ENCODE measurements at regions not wholly inside any gene's neighbourhood (a gene's known extent, or its start where the extent isn't known, plus 50 kb on each side); places are given as distances from the start of the nearest gene placed in this dataset.

DNA sequence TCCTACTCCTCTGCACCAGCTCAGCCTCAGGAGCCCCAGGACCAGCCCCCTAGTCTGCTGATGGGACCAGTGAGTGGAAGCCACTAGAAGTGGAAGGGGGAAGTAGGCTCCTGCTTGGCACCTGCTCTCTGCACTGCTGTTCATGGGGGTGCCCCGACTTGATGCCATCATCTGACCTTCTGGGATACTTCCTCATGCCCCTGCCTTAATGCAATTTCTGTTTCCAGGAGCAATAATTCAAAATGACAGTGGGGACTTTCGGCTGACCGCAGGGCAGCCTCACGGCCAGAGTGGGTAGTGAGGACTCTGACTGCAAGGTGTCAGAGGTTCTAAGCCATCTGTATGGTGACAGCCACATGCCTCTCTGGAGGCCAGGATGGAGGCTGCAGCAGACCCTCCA is 196.4 kb upstream of the WSCD1 start:
- no peak overlapping the region for H3K4me3 ChIP-seq (ENCODE audit: low read depth, low read length)
- TF ChIP-seq, protein P1, sequence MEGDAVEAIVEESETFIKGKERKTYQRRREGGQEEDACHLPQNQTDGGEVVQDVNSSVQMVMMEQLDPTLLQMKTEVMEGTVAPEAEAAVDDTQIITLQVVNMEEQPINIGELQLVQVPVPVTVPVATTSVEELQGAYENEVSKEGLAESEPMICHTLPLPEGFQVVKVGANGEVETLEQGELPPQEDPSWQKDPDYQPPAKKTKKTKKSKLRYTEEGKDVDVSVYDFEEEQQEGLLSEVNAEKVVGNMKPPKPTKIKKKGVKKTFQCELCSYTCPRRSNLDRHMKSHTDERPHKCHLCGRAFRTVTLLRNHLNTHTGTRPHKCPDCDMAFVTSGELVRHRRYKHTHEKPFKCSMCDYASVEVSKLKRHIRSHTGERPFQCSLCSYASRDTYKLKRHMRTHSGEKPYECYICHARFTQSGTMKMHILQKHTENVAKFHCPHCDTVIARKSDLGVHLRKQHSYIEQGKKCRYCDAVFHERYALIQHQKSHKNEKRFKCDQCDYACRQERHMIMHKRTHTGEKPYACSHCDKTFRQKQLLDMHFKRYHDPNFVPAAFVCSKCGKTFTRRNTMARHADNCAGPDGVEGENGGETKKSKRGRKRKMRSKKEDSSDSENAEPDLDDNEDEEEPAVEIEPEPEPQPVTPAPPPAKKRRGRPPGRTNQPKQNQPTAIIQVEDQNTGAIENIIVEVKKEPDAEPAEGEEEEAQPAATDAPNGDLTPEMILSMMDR (conservative IDR thresholded peaks at IDR 0.05; ENCODE audit: low read depth, low read length): no peak
- DNase-seq (ENCODE audit: low read depth): no peak

DNA sequence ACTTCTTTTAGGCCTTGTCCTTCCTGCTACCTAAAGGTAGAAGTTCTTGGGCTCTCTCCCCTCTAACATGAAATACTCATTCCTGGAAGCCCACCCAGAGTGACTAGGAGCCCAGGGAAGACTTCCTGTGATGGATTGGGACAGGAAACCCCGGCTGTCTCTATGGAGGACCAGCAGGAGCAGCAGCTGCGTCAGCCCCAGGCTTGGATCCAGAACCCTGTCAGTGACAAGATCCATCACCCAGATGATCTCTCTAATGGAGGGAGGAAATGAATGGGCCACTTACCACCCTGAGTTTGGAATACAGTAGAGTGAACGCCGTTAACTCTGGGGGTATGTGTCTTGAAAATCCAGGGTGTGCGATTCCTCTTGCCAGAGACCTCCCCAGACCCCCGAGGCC is 195.7 kb upstream of the WSCD1 start:
- TF ChIP-seq, protein P1 (conservative IDR thresholded peaks at IDR 0.05; ENCODE audit: low read depth, low read length): no peak
- H3K4me3 ChIP-seq (ENCODE audit: low read depth, low read length): no peak overlapping the region
- DNase-seq (ENCODE audit: low read depth): no peak

DNA sequence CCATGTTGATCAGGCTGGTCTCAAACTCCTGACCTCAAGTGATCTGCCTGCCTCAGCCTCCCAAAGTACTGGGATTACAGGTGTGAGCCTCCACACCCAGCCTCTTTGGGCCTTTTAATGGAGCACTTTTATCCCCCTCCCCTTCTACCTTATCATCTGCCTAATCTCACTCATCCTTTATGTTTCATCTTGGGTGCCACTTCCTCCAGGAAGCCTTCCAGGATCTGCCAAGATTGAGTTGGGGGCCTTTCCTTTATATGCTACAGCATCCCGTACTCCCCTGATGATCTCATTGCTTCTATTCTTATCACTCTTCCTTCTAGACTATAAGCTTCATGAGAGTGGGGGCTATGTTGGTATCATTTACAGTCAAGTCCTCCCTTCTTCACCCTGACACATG is 192.8 kb upstream of the WSCD1 start:
- no peak overlapping the region for H3K4me3 ChIP-seq (ENCODE audit: low read depth, low read length)
- no peak for DNase-seq (ENCODE audit: low read depth)
- TF ChIP-seq, protein P1 (conservative IDR thresholded peaks at IDR 0.05; ENCODE audit: low read depth, low read length): no peak

DNA sequence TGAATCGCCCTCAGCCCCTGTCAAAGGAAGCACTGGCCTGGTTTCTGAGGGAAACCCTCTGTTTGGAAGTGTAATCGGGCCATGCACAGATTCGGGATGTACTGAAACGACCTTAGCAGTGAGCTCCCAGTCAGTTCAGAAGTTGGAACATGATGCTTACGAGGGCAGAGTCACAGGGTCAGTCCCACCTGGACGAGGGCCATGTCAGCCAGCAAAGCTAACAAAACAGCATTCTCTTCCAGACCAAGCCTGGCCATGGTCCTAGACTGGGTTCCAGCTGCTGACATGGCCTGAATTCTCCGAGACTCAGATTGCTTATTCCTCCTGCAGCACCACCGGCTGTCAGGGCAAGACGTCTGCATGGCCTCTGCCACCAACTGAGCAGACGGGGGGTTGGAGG is 192.2 kb upstream of the WSCD1 start:
- no peak overlapping the region for H3K4me3 ChIP-seq (ENCODE audit: low read depth, low read length)
- DNase-seq (ENCODE audit: low read depth): peak; percentile 5
- TF ChIP-seq, protein P1 (conservative IDR thresholded peaks at IDR 0.05; ENCODE audit: low read depth, low read length): no peak

DNA sequence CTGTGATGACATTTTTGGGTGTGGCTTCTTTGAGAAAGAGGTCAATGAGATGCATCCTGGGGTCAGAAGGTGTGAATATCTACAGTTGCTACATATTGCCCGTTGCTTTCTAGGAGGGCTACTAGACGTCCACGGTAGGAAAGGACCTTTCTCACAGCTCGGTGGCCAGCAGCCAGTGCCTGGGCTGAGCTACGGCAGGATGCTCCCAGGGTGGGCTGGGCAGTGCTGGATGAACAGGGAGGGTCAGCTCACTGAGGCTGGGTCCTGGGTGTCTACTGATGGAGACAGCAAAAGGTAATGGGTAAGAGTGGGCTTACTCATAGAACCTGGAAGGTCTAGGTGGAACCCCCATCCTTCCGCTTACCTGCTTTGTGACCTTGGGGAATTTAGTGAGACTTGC is 188.3 kb upstream of the WSCD1 start:
- H3K4me3 ChIP-seq (ENCODE audit: low read depth, low read length): no peak overlapping the region
- no peak for DNase-seq (ENCODE audit: low read depth)
- TF ChIP-seq, protein P1 (conservative IDR thresholded peaks at IDR 0.05; ENCODE audit: low read depth, low read length): no peak

DNA sequence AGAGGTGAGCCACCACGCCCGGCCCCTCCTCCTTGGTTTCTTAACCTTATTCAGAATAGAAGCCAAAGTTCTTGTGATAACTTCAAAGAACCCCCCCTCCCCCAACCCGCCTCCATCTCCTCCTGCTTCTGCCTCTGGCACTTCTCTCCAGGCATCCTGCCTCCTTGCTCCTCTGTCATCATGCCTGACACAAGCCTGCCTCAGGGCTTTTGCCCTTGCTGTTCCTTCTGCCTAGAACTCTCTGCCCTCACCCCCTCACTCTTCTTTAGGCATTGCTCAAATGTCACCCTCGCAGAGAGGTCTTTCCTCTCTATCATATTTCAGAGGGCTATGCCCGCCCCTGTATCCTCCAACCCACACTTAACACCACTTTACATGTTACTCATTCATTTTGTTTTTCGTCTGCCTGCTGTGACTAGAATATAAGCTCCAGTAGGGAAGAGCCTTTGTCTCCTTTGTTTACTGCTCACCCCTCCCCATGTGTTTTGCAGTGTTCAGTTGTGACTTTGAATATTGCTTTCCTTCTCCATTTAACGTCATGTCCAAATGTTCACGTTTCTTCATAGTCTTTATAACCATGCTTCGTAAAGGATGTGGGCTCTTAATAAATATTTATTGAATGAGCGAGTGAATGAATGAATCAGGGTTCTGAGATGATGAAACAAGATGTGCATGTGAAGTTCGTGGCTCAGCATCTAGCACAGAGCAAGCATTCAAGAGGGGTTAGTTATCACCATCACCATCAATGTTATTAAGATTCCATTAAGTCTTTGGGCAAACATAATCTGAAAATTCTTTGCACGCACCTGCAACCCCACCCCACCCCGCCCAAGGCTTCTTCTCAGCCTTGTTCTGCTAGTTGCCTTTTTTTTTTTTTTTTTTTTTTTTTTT is 186.2 kb upstream of the WSCD1 start:
- H3K4me3 ChIP-seq (ENCODE audit: low read depth, low read length): no peak overlapping the region
- TF ChIP-seq, protein P1 (conservative IDR thresholded peaks at IDR 0.05; ENCODE audit: low read depth, low read length): no peak
- no peak for DNase-seq (ENCODE audit: low read depth)

DNA sequence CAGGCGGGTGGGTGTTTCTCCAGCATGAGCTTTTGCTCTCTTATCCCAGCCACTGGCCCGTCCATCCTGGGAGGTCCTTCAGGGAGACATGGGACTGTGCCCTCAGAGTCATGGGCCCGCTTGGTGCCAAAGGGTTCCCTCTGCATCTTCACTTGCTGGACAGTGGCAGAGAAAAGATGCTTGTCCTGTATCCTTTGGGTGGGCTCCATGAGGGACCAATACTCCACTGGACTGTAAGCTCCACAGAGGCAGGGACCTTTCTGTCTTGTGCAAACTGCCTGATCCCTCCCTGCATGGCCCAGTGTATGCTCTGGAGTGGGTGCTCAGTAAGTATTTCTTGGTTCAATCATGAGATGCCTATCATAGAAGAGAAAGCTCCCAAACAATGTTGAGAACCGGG is 184.8 kb upstream of the WSCD1 start:
- DNase-seq (ENCODE audit: low read depth): no peak
- no peak overlapping the region for H3K4me3 ChIP-seq (ENCODE audit: low read depth, low read length)
- TF ChIP-seq, protein P1 (conservative IDR thresholded peaks at IDR 0.05; ENCODE audit: low read depth, low read length): no peak

Data from choroid plexus epithelial cell (primary cell).